DOHH2 (cell line): ENCODE measurements at regions not wholly inside any gene's neighbourhood (a gene's known extent, or its start where the extent isn't known, plus 50 kb on each side); places are given as distances from the start of the nearest gene placed in this dataset.

ENCODE experiments used
- H3F3A ChIP-seq: fragments of 200-600 bp; sonication (generic), shearing (Covaris generic); 2 replicates; pipeline ENCODE4 v1.6.0; 2016; ENCODE audit warnings: antibody characterized with exemption, mild to moderate bottlenecking; ENCODE audit not compliant: control insufficient read depth, insufficient read depth
- H3K27ac ChIP-seq: fragments of 200-600 bp; sonication (generic); 2 replicates; pipeline ENCODE4 v1.5.1; 2014; ENCODE audit warnings: low read depth, mild to moderate bottlenecking, low read length, moderate library complexity
- H3K27me3 ChIP-seq: fragments of 200-600 bp; sonication (generic); 2 replicates; pipeline ENCODE4 v1.6.1; 2014; ENCODE audit warnings: mild to moderate bottlenecking, low read length, mixed read lengths; ENCODE audit not compliant: control insufficient read depth
- H3K36me3 ChIP-seq: fragments of 200-600 bp; sonication (generic); 2 replicates; pipeline ENCODE4 v1.6.1; 2014; ENCODE audit warnings: mild to moderate bottlenecking, low read length, moderate library complexity, mixed read lengths; ENCODE audit not compliant: control insufficient read depth
- H3K4me1 ChIP-seq: fragments of 200-600 bp; sonication (generic); 2 replicates; pipeline ENCODE4 v1.6.1; 2014; ENCODE audit warnings: mild to moderate bottlenecking, low read length, mixed read lengths; ENCODE audit not compliant: control insufficient read depth
- H3K4me2 ChIP-seq: fragments of 200-600 bp; sonication (generic); 2 replicates; pipeline ENCODE4 v1.6.0; 2014; ENCODE audit warnings: mild to moderate bottlenecking, low read length, moderate library complexity
- H3K4me3 ChIP-seq: fragments of 200-600 bp; sonication (generic); 2 replicates; pipeline ENCODE4 v1.5.1; 2014; ENCODE audit warnings: mild to moderate bottlenecking, low read length, mixed read lengths
- H3K79me2 ChIP-seq: fragments of 200-600 bp; sonication (generic); 2 replicates; pipeline ENCODE4 v1.6.1; 2014; ENCODE audit warnings: mild to moderate bottlenecking, low read length, mixed read lengths; ENCODE audit not compliant: control insufficient read depth
- H3K9me2 ChIP-seq: fragments of 200-600 bp; sonication (generic); replicated peaks from 2 replicates; pipeline ENCODE4 v1.6.1; 2014; ENCODE audit warnings: mild to moderate bottlenecking, low read length, mixed read lengths; ENCODE audit not compliant: control insufficient read depth
- H3K9me3 ChIP-seq: fragments of 200-600 bp; sonication (generic); 2 replicates; pipeline ENCODE4 v1.6.1; 2014; ENCODE audit warnings: antibody characterized with exemption, low read length, mixed read lengths; ENCODE audit not compliant: control insufficient read depth, insufficient read depth
- H4K20me1 ChIP-seq: fragments of 200-600 bp; sonication (generic); 2 replicates; pipeline ENCODE4 v1.6.0; 2014; ENCODE audit warnings: low read depth, mild to moderate bottlenecking, antibody characterized with exemption, low read length, moderate library complexity; ENCODE audit not compliant: control insufficient read depth, insufficient read depth
- EZH2phosphoT487 ChIP-seq: fragments of 200-600 bp; sonication (generic); IDR thresholded peaks from 2 replicates; pipeline ENCODE4 v1.6.1; 2017; ENCODE audit warnings: borderline replicate concordance, mild to moderate bottlenecking, antibody characterized with exemption, low read length, moderate library complexity, mixed read lengths
- TF ChIP-seq, protein P1 (sequence below): fragments of 200-600 bp; sonication (generic); IDR thresholded peaks from one replicate; pipeline ENCODE4 v1.5.1; 2014; ENCODE audit warnings: antibody characterized with exemption, mild to moderate bottlenecking, low read depth, low read length; ENCODE audit not compliant: poor library complexity, severe bottlenecking

DNA sequence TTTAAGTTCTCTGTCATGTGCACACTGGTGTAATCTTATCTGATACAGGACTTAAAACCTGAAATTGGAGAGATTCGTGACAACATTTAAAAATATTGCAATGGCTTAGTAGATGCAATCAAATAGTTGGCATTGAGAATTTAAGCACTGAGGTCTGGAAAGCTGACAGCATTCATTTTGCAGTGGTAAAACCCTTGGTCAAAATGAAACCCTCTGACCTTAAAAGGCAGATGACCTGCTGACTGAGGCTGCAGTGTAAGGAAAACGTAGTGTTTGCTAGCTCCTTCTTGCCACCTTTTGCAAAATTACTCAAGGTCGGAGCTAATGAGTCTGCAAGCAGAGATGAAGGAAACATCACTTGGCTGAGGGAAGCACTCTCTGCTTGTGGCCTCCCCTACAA lies 150.6 kb downstream of the KCTD12 start:
- Histone ChIP-seq H3K4me3 (no peak overlapping the region), H3K4me1 (no peaks in the 10 kb centered on the region), H3F3A (no peaks in the 10 kb centered on the region), H3K4me2 (no peak overlapping the region), H3K9me2 (no peaks in the 10 kb centered on the region), H3K36me3 (no peaks in the 10 kb centered on the region), H3K27ac (no peak overlapping the region), H4K20me1 (no peaks in the 10 kb centered on the region), H3K79me2 (no peaks in the 10 kb centered on the region), H3K27me3 (no peaks in the 10 kb centered on the region), H3K9me3 (no peaks in the 10 kb centered on the region)
- TF ChIP-seq EZH2phosphoT487, result no peak
- TF ChIP-seq, protein P1, sequence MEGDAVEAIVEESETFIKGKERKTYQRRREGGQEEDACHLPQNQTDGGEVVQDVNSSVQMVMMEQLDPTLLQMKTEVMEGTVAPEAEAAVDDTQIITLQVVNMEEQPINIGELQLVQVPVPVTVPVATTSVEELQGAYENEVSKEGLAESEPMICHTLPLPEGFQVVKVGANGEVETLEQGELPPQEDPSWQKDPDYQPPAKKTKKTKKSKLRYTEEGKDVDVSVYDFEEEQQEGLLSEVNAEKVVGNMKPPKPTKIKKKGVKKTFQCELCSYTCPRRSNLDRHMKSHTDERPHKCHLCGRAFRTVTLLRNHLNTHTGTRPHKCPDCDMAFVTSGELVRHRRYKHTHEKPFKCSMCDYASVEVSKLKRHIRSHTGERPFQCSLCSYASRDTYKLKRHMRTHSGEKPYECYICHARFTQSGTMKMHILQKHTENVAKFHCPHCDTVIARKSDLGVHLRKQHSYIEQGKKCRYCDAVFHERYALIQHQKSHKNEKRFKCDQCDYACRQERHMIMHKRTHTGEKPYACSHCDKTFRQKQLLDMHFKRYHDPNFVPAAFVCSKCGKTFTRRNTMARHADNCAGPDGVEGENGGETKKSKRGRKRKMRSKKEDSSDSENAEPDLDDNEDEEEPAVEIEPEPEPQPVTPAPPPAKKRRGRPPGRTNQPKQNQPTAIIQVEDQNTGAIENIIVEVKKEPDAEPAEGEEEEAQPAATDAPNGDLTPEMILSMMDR, result no peak

DNA sequence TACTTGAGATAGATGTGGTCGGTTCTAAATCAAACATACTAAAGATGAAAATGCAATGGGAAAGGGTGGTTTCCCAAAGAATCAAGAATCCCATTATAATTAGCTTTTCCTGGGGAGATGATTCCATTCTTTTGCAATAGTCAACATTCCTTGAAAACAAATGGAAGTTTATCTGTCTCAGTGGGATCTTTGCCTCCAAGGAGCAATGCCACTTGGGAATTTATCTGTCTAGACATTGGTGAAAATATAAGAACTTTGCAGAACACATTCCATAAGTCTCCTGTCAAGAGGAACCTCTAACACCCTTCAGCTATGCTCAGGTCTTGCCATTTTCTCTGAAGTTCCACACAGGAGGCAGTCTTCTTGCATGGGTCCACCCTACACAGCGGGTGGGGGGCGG lies 152.5 kb downstream of the KCTD12 start:
- Histone ChIP-seq H3K4me1 (no peaks in the 10 kb centered on the region), H3K27me3 (no peaks in the 10 kb centered on the region), H3K4me2 (no peak overlapping the region), H3K27ac (no peak overlapping the region), H3K4me3 (no peak overlapping the region), H3K9me2 (no peaks in the 10 kb centered on the region), H4K20me1 (no peaks in the 10 kb centered on the region), H3K9me3 (no peaks in the 10 kb centered on the region), H3F3A (no peaks in the 10 kb centered on the region), H3K36me3 (no peaks in the 10 kb centered on the region), H3K79me2 (no peaks in the 10 kb centered on the region)
- TF ChIP-seq EZH2phosphoT487, result no peak
- TF ChIP-seq, protein P1, result no peak

DNA sequence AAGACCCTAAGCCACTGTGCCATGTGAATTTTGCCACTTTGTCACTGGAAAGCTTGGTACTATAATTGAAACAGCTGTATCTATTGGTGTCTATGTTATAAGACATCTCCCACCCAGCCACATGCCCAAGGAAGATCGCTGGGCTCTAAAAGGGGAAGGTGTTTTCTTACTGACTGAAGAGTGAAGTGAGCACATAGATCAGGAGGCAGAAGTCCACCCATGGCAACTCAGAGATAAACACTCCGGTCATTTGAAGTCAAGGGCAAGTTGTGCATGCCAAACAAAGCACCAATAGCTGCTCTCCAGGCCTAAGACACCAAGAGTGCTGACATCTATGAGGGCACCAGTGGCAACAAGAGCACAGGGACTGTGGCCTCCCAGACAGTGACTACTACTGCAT lies 153.8 kb downstream of the KCTD12 start:
- Histone ChIP-seq H3F3A (no peaks in the 10 kb centered on the region), H4K20me1 (no peaks in the 10 kb centered on the region), H3K36me3 (no peaks in the 10 kb centered on the region), H3K4me2 (no peak overlapping the region), H3K27ac (no peak overlapping the region), H3K79me2 (no peaks in the 10 kb centered on the region), H3K4me1 (no peaks in the 10 kb centered on the region), H3K4me3 (no peak overlapping the region), H3K9me2 (no peaks in the 10 kb centered on the region), H3K27me3 (no peaks in the 10 kb centered on the region), H3K9me3 (no peaks in the 10 kb centered on the region)
- TF ChIP-seq, protein P1, result no peak
- no peak for TF ChIP-seq EZH2phosphoT487

DNA sequence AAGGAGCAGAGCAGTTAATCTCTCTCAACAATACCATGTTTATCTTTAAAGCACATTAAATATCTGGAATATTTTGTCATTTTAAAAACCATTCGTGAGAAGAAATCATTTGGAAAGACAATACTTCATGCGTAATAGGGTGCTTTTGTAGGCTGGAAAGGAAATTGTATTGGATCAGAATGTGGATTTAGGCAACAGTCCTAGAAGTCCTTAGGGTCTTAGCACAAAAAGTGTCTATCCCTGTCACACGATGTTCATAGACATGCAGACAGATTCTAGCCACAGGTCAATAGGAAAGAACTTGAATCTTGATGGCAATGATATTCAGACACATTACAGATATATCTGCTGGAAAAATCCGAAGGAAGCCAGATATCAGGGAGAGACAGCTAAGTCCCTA lies 156.0 kb downstream of the KCTD12 start:
- H3K9me3 ChIP-seq, result no peaks in the 10 kb centered on the region
- no peaks in the 10 kb centered on the region for H3K36me3 ChIP-seq
- H3K4me1 ChIP-seq, result no peaks in the 10 kb centered on the region
- no peak overlapping the region for H3K4me3 ChIP-seq
- H3K79me2 ChIP-seq, result no peaks in the 10 kb centered on the region
- no peak for TF ChIP-seq EZH2phosphoT487
- TF ChIP-seq, protein P1, result no peak
- H3K27me3 ChIP-seq, result no peaks in the 10 kb centered on the region
- H3K27ac ChIP-seq, result no peak overlapping the region
- no peaks in the 10 kb centered on the region for H3K9me2 ChIP-seq
- no peaks in the 10 kb centered on the region for H4K20me1 ChIP-seq
- no peaks in the 10 kb centered on the region for H3F3A ChIP-seq
- H3K4me2 ChIP-seq, result no peak overlapping the region
